ENCODE measurements at regions not wholly inside any gene's neighbourhood (a gene's known extent, or its start where the extent isn't known, plus 50 kb on each side); places are given as distances from the start of the nearest gene placed in this dataset.

GRCh38 chr14:86639666-86640065 lies 1109.7 kb downstream of the FLRT2 start:
- no peak for DNase-seq (ENCODE audit: low read depth)
- no peak for TF ChIP-seq CTCF (conservative IDR thresholded peaks at IDR 0.05; ENCODE audit: low read depth, low read length)
- H3K4me3 ChIP-seq (ENCODE audit: low read depth, low read length), result no peak overlapping the region

- no peak for TF ChIP-seq CTCF (conservative IDR thresholded peaks at IDR 0.05; ENCODE audit: low read depth, low read length)
- DNase-seq (ENCODE audit: low read depth), result no peak
- H3K4me3 ChIP-seq (ENCODE audit: low read depth, low read length), result no peak overlapping the region
Observed at GRCh38 chr14:86639146-86639545, 1109.2 kb downstream of the FLRT2 start.

- TF ChIP-seq CTCF (conservative IDR thresholded peaks at IDR 0.05; ENCODE audit: low read depth, low read length), result no peak
- DNase-seq (ENCODE audit: low read depth), result no peak
- no peak overlapping the region for H3K4me3 ChIP-seq (ENCODE audit: low read depth, low read length)
Observed at GRCh38 chr14:86627080-86627479, 1097.1 kb downstream of the FLRT2 start.

GRCh38 chr14:86626530-86626929 lies 1096.6 kb downstream of the FLRT2 start:
- DNase-seq (ENCODE audit: low read depth), result no peak
- TF ChIP-seq CTCF (conservative IDR thresholded peaks at IDR 0.05; ENCODE audit: low read depth, low read length), result no peak
- H3K4me3 ChIP-seq (ENCODE audit: low read depth, low read length), result no peak overlapping the region

- TF ChIP-seq CTCF (conservative IDR thresholded peaks at IDR 0.05; ENCODE audit: low read depth, low read length), result no peak
- no peak for DNase-seq (ENCODE audit: low read depth)
Observed at GRCh38 chr14:86625637-86626036, 1095.7 kb downstream of the FLRT2 start.

GRCh38 chr14:86619726-86620125 lies 1089.8 kb downstream of the FLRT2 start:
- no peak for DNase-seq (ENCODE audit: low read depth)
- no peak overlapping the region for H3K4me3 ChIP-seq (ENCODE audit: low read depth, low read length)
- no peak for TF ChIP-seq CTCF (conservative IDR thresholded peaks at IDR 0.05; ENCODE audit: low read depth, low read length)

More at GRCh38 chr14:86625637-86626036, 1095.7 kb downstream of the FLRT2 start:
- no peak overlapping the region for H3K4me3 ChIP-seq (ENCODE audit: low read depth, low read length)

- no peak for TF ChIP-seq CTCF (conservative IDR thresholded peaks at IDR 0.05; ENCODE audit: low read depth, low read length)
- no peak overlapping the region for H3K4me3 ChIP-seq (ENCODE audit: low read depth, low read length)
- no peak for DNase-seq (ENCODE audit: low read depth)
Observed at GRCh38 chr14:86613786-86614185, 1083.8 kb downstream of the FLRT2 start.
